ENCODE measurements at regions not wholly inside any gene's neighbourhood (a gene's known extent, or its start where the extent isn't known, plus 50 kb on each side); places are given as distances from the start of the nearest gene placed in this dataset.

- DNase-seq (ENCODE audit: low spot score) = no peak
Measured at GRCh38 chr2:14263053-14263452, 369.5 kb upstream of the LRATD1 start.

DNA sequence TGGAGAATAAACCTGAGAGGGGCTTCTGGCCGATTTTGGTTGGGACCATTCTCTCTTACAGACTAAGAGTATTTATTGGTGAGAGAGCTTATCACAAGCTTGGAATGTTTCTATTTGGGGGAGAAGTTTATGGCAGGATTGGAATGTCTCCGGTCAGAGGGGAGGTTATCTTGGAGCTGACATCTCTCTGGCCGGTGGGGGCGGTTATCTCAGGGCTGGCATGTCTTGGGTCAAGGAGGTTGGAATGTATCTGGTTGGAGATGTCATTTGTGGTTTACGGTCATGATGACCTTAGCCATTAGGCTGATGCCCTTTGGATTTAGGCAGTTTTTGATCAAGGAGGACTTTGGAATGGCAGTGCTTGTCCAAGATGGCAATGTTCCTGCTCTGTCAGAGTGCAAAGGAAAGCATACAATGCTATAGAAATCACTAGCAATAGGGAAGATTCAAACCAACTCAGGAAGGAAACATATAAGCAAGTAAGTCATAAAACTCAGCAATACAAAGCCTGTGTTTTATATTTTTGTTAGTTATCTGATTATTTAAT lies 362.4 kb upstream of the LRATD1 start:
- no peak for DNase-seq (ENCODE audit: low spot score)

DNA sequence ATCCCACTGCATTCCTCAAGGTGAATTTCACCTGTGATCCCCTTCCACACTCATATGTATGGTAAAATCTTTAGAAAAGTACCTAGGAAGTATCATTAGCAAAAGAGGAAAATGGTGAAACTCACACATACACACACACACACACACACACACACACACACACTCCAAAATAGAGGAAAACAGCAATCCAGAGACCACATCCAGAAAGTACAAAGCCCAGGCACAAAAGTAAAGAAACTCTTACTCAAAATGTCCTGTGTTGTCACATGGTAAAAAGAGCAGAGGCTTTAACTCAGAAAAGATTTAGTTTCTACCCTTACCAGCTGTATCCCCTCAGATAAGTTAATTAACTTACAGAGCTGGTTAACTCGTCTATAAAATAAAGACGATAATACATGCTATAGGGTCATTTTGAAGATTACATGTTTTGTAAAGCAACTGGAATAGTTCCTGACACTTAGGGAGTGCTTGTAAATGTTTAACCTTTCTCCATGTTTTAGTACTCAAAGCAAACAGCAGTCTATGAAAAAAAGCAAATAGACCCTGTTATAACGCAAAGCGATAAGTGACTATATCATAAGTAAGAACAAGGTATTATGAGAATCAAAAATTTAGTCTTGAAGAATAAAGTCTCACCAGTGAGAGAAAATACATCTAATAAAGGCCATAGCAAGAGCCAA lies 360.0 kb upstream of the LRATD1 start:
- no peak for DNase-seq (ENCODE audit: low spot score)

- DNase-seq (ENCODE audit: low spot score) = no peak
Measured at GRCh38 chr2:14273650-14274049, 358.9 kb upstream of the LRATD1 start.

DNA sequence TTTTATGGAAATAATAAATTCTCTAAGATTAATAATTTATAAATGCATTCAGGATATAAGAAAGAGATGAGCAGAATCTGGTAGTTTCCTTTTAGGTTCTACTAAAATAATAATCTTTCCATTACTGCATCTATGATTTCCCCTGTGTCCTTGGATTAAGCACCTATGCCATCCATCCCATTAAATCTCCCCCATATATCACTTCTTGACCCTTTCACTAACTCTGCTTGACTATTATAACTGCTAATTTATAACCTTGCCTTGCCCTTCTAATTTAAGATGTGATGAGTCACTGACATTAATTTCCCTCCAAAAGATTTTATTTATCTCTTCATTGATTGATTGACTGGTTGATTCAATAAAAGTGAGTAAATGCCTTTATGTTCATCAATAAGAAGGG lies 348.3 kb upstream of the LRATD1 start:
- no peak for DNase-seq (ENCODE audit: low spot score)

DNA sequence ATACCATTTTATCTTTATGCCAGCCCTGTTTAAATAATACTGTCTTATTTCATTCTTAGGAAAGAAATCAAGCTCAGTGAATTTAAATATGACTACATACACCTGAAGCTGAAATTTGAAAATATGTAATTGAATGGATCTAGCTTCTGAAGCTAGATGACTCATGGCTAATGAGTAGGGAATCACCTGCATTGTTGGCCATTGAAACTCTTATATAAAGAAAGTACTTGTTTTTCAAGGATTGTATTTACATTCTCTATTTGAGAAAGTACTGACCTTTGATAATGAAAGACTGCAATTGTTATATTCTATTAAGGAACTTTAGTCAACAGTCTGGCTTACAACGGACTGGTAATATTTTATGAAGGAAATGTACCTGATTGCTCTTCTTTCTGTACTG lies 346.7 kb upstream of the LRATD1 start:
- no peak for DNase-seq (ENCODE audit: low spot score)

DNA sequence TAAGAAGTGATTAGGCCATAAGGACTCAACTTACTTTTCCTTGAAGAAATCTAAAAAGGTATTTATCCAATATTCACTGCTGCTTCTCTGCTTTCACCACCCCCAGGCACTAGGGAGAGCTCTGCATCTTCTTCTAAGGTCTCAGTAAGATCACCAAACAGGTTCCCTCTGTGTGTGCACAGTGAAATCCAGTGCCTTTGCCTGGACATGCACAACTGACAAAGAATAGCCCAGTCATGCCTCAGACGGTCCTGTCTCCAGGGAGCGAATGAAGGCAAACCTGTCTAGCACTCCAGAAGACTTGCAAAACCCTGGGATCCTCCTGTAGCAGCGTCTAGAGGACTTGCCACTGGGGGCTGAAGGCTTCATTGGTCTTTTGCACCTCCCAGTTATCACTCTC lies 344.5 kb upstream of the LRATD1 start:
- no peak for DNase-seq (ENCODE audit: low spot score)

GRCh38 chr2:14292964-14293363 lies 339.6 kb upstream of the LRATD1 start:
- no peak for DNase-seq (ENCODE audit: low spot score)

- no peak for DNase-seq (ENCODE audit: low spot score)
Measured at GRCh38 chr2:14297340-14297739, 335.2 kb upstream of the LRATD1 start.

GRCh38 chr2:14297906-14298305 lies 334.6 kb upstream of the LRATD1 start:
- DNase-seq (ENCODE audit: low spot score) = no peak

GRCh38 chr2:14301331-14301730 lies 331.2 kb upstream of the LRATD1 start:
- no peak for DNase-seq (ENCODE audit: low spot score)

DNA sequence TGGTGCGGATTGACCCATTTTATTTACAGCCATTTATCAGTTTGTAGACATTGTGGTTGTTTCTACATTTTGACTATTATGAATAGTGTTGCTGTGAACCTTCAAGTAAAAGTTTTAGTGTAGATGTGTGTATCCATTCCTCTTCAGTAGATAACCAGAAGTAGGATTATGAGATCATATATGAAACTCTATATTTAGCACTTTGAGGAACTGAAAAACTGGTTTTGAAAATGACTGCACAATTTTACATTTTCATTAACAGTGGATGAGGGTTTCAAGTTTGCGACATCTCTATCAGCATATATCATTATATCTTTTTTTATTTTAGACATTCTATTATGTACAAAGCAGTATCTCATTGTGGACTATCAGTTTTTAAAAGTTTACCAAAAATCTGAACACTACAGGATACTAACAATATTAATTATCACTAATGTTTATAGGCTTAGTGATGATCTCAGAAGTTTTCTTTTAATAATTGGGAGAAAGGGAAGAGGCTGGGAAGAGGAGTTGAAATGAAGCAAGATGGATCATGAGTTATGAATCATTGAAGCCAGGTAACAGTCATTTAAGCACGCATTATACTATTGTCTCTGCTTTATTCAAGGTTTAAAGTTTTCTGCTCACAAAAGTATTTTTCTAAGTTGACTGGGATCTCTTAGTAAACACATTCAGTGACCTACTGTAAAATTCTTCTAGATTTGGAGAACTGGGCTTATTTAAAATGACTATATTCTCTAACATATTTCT lies 329.0 kb upstream of the LRATD1 start:
- no peak for DNase-seq (ENCODE audit: low spot score)

DNA sequence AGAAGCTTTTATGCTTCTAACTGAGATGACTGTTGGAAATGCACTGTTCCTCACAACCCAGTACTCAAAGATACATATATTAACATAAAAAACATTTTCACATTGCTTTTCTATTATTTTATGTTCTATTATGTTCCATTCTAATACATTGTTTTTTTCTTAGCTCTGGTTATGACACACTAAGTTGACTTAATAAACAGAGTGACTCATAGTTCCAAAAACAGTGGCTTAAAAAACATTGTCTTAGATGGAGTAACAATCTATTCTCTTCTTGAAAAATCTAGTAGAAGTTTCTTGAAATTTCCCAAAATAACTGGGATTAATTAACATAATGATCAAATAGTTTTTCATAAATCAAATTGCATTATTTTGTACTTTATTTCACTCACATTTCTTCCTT lies 328.2 kb upstream of the LRATD1 start:
- no peak for DNase-seq (ENCODE audit: low spot score)

GRCh38 chr2:14306268-14306861 lies 326.2 kb upstream of the LRATD1 start:
- no peak for DNase-seq (ENCODE audit: low spot score)

- DNase-seq (ENCODE audit: low spot score) = no peak
Measured at GRCh38 chr2:14313341-14313740, 319.2 kb upstream of the LRATD1 start.

DNA sequence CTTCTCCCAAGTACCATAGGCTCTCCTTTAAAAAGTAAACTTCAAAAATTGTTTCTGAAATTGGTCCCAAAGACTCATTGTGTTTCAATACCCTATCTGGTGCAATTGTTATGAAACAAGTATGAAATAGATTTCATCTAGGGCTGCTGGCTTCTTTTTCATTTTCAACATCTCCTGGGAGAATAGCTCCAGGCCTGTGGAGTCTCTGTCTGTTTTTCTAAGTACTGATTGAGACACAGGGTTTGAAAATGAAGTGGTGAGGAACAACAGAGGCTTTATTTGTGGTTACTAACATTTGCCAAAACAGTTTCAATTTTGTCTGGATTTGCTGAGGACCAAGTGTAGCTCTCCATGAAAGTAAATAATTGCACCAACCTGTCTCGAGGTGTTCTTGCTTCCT lies 315.9 kb upstream of the LRATD1 start:
- DNase-seq (ENCODE audit: low spot score) = no peak

DNA sequence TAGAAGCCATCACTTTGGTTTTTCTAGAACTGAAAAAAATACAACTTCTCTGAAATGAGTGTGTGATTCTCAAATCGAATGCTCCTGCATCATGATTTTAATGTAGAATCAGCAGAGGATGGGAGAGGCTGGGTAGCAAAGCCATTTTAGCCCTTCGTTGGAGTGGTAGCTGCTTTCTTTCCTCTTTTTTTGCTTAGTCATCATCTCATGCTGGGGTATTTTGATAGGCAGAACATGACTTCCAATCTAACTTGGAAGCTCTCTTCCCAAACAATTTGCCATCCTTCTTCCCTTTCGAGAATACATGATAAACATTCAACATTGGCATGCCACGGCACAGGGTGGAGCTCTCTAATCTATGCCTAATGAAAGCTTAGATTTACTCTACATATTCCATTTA lies 311.2 kb upstream of the LRATD1 start:
- no peak for DNase-seq (ENCODE audit: low spot score)

- DNase-seq (ENCODE audit: low spot score) = no peak
Measured at GRCh38 chr2:14322306-14322705, 310.2 kb upstream of the LRATD1 start.

GRCh38 chr2:14324308-14324707 lies 308.2 kb upstream of the LRATD1 start:
- DNase-seq (ENCODE audit: low spot score) = no peak

- no peak for DNase-seq (ENCODE audit: low spot score)
Measured at GRCh38 chr2:14330884-14331283, 301.6 kb upstream of the LRATD1 start.

DNA sequence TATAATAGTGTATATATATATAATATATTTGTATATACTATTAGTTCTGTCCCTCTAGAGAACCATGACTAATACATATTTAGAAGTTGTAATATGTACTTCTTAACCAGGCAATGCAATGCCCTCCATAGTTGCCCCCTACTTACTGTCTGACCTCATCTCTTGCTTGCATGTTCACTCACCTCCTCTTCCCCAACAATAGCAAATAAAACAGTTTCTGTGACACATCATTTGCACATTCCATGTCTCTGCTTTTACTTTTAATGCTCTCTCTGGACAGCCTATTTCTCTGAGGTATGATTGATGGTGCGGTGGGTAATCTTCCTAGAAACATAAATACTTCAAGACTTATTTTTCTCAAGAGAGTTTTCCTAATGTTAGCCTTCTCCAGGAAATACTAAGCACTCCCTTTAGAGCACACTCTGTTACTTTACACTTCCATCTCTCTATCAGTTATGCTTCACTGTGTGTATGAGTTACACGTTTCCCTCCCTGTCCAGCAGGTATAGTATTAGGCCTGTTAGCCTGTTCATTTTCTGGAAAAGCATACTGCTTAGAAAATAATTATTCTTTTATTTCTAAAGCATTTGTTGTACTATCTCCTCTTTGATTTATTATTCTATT lies 295.6 kb upstream of the LRATD1 start:
- DNase-seq (ENCODE audit: low spot score) = no peak

DNA sequence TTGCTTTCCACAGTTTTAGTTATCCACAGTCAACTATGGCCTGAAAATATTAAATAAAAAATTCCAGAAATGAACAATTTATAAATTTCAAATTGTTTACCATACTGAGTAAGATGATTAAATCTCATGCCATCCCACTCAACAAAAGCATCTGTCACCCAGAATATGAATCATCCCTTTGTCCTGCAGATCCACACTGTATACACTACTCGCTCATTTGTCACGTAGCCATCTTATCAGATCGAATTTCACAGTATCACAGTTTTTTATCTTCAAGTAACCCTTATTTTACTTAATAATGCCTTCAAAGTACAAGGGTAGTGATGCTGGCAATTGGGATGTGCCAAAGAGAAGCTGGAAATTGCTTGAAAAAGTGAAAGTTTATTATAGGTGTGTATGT lies 291.8 kb upstream of the LRATD1 start:
- no peak for DNase-seq (ENCODE audit: low spot score)

DNA sequence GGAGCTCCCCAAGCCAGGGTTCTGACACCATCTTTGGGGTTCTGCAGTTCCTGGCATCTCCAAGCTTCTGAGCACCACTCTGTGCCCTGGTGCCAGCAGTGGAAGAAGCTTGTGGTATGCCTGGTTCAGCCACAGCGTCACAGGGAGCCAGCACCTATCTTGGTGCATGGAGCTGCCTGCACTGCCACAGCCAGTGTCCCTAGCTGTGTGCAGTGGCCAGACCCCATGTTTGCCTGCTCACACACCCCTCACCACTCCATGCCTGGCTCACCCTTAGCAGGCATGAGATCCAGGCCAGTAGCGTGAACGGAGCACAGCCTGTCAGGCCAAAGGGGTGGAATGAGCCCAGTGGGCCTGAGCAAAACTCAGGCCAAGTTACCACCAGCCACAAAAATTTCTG lies 290.2 kb upstream of the LRATD1 start:
- DNase-seq (ENCODE audit: low spot score) = no peak

Data from cerebellar cortex (tissue), 1 donor.